ENCODE measurements at regions not wholly inside any gene's neighbourhood (a gene's known extent, or its start where the extent isn't known, plus 50 kb on each side); places are given as distances from the start of the nearest gene placed in this dataset.

DNA sequence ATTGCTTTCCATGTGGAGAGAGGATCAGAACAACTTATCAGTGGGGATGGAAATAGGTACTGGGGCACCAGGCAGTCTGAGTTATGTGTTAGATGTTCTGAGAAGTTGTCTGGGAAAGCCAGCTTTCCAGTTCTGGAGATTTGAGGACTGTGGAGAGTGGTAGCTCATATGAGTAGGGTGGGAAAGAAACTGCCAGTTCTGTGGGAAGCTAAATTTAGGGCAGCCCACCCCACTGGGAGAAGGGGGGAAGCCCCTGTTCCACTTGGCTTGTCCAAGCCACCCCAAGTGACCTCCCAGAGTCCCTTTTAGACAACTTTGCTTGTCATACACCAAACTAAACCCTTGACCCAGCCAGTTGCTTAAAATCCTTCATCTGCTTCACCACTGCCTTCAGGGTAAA, 189.5 kb downstream of the REEP3 start:
- no peak for DNase-seq

- DNase-seq = no peak
Measured at GRCh38 chr10:63711361-63711760, 190.2 kb downstream of the REEP3 start.

GRCh38 chr10:63711867-63712716, 190.9 kb downstream of the REEP3 start:
- DNase-seq = no peak

DNA sequence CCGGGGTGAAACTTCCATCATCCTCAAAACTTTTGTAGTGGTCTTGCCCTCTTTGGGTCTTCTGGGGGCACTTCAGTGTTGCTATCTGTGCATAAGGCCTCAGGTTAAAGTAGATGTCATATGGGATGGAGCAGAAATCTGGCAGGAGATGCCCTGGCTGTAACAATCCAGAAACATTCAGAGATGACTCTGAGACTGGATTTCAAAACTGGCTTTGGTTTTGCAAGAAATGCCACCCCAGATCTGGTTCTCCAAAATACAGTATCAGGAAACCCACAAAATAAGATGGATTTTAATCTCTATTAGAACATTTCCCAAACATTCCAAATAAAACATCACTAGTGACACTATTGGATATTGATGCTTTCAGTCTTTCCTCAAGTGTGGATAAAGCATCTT, 191.5 kb downstream of the REEP3 start:
- no peak for DNase-seq

- no peak for DNase-seq
Measured at GRCh38 chr10:63713191-63714144, 192.3 kb downstream of the REEP3 start.

- DNase-seq = no peak
Measured at GRCh38 chr10:63716016-63716580, 194.9 kb downstream of the REEP3 start.

GRCh38 chr10:63717027-63717715, 196.0 kb downstream of the REEP3 start:
- DNase-seq = no peak

GRCh38 chr10:63718006-63718405, 196.8 kb downstream of the REEP3 start:
- no peak for DNase-seq

DNA sequence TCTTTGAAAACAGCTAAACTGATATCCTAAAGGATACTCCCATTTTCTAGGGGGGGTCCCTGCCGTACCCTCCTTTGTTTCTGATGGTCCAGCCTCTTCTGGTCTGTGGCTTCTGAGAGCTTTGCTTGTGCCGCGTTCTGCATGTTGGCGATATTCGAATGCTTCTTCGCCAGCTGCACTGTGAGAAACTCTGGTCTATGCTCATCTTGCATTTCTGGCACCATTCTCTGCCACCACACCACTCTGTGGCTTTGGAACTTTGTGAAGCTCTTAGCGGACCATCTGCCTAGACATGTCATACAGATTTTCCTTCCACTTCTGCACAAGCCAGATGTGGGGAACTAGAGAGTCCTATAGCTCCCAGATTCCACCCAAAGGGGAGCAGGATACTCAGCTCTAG, 197.2 kb downstream of the REEP3 start:
- DNase-seq = no peak

GRCh38 chr10:63719226-63719856, 198.1 kb downstream of the REEP3 start:
- DNase-seq = no peak

- DNase-seq = peak; percentile 1
Measured at GRCh38 chr10:63720072-63720537, 198.9 kb downstream of the REEP3 start.

DNA sequence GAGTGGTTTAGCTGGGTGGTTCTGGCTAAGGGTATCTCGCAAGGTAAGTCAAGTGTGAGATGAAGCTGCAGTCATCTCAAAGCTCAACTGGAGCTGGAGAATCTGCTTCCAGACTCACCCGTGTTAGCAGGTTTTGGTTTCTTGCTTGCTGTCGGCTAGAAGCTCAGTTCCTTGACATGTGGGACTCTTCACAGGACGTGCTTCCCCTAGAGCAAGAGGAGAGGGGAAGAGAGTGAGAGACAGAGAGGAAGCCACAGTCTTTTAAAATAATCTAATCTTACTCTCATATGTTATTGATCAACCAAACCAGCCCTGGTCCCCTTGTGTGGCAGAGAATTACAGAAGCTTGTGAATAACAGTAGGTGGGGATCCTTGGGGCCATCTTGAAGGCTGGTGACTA, 199.5 kb downstream of the REEP3 start:
- no peak for DNase-seq

- DNase-seq = no peak
Measured at GRCh38 chr10:63722537-63722936, 201.3 kb downstream of the REEP3 start.

DNA sequence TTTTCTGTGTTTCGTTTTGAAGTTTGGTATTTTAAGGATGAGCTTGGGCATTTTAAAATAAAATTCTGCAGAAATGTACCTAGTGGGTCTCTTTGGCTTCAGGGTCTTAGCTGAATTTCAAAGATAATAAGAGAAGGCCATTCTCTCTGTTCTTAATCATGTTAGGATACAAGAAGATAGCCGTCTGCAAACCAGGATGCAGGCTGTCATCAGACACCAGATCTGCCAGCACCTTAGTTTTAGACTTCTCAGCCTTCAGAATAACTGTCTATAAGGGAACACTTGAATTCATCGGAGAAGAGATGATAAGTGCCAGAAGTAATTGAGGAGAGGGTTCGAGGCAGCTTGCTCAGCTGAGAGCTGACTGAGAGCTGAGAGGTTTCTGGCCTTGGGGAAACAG, 202.1 kb downstream of the REEP3 start:
- DNase-seq = no peak

DNA sequence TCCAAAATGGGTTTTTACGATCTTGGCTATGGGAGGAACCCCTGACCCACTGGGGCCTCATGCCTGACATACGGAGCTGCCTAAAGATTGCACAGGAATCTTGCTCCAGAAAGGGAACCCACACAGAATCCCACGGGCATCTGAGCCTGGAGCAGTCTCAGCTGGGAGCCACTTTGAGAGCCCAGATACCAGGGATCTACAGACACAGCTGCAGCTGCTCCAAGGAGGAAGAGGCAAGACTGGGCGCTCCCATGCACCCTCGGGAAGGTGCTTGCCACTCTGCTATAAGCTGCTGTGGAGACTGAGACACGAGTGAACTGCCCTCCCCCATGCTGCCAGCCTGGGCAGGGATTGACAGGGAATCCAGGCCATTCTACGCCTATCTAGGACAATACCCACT, 202.5 kb downstream of the REEP3 start:
- no peak for DNase-seq

- no peak for DNase-seq
Measured at GRCh38 chr10:63724922-63725321, 203.7 kb downstream of the REEP3 start.

DNA sequence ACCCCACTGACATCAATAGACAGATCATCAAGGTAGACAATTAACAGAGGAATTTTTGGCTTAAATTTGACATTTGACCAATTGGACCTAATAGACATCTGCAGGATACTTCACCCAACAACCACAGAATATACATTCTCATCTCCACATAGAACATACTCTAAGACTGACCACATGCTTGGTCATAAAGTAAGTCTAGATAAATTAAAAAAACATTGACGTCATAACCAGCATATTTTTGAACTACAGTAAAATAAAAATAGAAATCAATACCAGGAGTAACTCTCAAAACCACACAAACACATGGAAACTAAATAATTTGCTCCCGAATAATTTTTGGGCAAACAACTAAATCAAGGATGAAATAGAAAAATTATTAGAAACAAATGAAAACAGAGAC, 205.7 kb downstream of the REEP3 start:
- no peak for DNase-seq

GRCh38 chr10:63727636-63728035, 206.4 kb downstream of the REEP3 start:
- DNase-seq = no peak

DNA sequence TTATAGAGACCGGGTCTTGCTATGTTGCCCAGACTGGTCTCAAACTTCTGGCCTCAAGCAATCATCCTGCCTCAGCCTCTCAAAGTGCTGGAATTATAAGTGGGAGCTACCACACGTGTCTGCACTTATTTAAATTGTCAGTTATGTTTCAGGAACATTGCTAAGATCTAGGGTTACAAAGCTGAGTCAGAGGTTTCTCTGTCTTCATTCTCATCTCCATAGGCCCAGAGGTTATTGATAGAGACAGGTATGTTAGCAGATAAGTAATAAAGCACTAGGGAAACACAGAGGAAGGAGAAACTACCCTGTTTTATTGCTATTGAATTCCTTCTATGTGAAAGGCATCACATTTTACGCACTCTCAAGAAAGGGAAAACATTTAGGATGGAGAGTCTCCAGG, 214.1 kb downstream of the REEP3 start:
- DNase-seq = no peak

DNA sequence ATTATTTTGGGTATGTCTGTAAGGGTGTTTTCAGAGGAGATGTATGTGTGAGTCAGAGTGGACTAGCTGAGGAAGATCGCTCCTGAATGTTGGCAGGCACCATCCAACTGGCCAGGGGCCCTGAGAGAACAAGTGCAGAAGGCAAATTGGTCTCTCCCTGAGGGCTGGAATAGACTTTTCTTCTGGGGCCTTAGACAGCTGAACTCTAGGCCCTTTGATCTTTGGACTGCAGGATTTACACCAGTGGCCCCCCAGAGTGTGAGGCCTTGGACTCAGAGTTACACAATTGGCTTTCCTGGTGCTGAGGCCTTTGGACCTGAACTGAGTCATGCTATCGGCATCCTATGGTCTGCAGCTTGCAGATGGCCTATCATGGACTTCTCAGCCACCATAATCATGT, 217.2 kb downstream of the REEP3 start:
- DNase-seq = no peak

DNA sequence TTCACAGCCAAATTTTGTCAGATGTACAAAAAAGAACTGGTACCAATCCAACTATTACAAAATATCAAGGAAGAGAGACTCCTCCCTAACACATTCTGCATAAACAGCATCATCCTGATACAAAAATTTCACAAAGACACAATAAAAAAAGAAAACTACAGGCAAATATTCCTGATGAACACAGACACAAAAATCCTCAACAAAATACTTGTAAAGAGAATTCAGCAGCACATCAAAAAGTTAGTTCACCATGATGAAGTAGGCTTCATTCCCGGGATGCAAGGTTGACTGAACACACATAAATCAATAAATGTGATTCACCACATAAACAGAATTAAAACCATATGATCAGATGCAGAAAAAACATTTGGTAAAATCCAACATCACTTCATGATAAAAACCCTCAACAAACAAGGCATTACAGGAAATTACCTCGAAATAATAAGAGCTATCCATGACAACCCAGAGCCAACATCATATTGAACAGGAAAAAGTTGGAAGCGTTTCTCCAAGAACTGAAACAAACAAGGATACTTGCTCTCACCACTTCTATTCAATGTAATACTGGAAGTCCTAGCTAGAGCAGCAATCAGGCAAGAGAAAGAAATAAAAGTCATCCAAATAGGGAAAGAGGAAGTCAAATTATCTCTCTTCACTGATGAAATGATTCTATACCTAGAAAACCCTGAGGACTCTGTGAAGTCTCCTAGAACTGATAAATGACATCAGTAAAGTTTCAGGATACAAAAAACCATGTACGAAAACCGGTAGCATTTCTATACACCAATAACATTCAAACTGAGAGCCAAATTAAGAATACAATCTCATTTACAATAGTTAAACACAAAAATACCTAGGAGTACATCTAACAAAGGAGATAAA, 223.1 kb downstream of the REEP3 start:
- no peak for DNase-seq

All from NK-92 treated with Interleukin-12 subunit alpha and Interleukin-12 subunit beta, amount 100 ng/mL, for 24 hours (cell line).